HepG2 (cell line): ENCODE measurements at regions not wholly inside any gene's neighbourhood (a gene's known extent, or its start where the extent isn't known, plus 50 kb on each side); places are given as distances from the start of the nearest gene placed in this dataset.
A peak's percentile ranks its signal among the peaks of the same experiment; 100 is the strongest.

Experiments
- CTCF ChIP-seq: sonication (generic); formaldehyde crosslinking; IDR thresholded peaks from 2 replicates; pipeline ENCODE4 v1.5.0; 2020; ENCODE audit warnings: mild to moderate bottlenecking, missing genetic modification reagents, moderate library complexity
- MXD3 ChIP-seq: IDR thresholded peaks from 2 replicates; pipeline ENCODE4 v1.6.1; 2016; ENCODE audit warnings: mild to moderate bottlenecking, missing biosample characterization, missing genetic modification reagents
- SMAD3 ChIP-seq: sonication (generic); formaldehyde crosslinking; IDR thresholded peaks from 2 replicates; pipeline ENCODE4 v1.4.0; 2020; ENCODE audit warnings: missing genetic modification reagents

- 0 out of 2 replicates have a peak, but pooled peaks have one; percentile 11 for TF ChIP-seq CTCF
- no peak for TF ChIP-seq MXD3
- TF ChIP-seq SMAD3 (CRISPR knock-in tag) = no peak
Measured at GRCh38 chr13:40472427-40473220, 193.8 kb downstream of the FOXO1 start.
